Neural progenitor cell (in vitro differentiated cells): ENCODE measurements at regions not wholly inside any gene's neighbourhood (a gene's known extent, or its start where the extent isn't known, plus 50 kb on each side); places are given as distances from the start of the nearest gene placed in this dataset.

ENCODE experiments used
- EZH2 ChIP-seq: fragments of 200-600 bp; sonication (generic); IDR thresholded peaks from 2 replicates; pipeline ENCODE4 v1.6.1; 2017; ENCODE audit warnings: antibody characterized with exemption, mild to moderate bottlenecking, moderate library complexity
- EZH2phosphoT487 ChIP-seq: fragments of 200-600 bp; sonication (generic); IDR thresholded peaks from 2 replicates; pipeline ENCODE4 v1.6.1; 2017; ENCODE audit warnings: antibody characterized with exemption
- TF ChIP-seq, protein P1 (sequence below): fragments of 200-600 bp; sonication (generic); IDR thresholded peaks from 2 replicates; pipeline ENCODE4 v1.5.1; 2017; ENCODE audit warnings: antibody characterized with exemption, mild to moderate bottlenecking

- no peak for TF ChIP-seq EZH2
- TF ChIP-seq, protein P1, sequence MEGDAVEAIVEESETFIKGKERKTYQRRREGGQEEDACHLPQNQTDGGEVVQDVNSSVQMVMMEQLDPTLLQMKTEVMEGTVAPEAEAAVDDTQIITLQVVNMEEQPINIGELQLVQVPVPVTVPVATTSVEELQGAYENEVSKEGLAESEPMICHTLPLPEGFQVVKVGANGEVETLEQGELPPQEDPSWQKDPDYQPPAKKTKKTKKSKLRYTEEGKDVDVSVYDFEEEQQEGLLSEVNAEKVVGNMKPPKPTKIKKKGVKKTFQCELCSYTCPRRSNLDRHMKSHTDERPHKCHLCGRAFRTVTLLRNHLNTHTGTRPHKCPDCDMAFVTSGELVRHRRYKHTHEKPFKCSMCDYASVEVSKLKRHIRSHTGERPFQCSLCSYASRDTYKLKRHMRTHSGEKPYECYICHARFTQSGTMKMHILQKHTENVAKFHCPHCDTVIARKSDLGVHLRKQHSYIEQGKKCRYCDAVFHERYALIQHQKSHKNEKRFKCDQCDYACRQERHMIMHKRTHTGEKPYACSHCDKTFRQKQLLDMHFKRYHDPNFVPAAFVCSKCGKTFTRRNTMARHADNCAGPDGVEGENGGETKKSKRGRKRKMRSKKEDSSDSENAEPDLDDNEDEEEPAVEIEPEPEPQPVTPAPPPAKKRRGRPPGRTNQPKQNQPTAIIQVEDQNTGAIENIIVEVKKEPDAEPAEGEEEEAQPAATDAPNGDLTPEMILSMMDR: no peak
- no peak for TF ChIP-seq EZH2phosphoT487
Observed at GRCh38 chr7:32250003-32250402, 179.8 kb upstream of the PDE1C start.
